Left lung (tissue), 4 donors: ENCODE measurements at regions not wholly inside any gene's neighbourhood (a gene's known extent, or its start where the extent isn't known, plus 50 kb on each side); places are given as distances from the start of the nearest gene placed in this dataset.

Experiments used
- ATAC-seq: fragments of 200-7000 bp; cut with Tn5 transposase; one replicate; pipeline ENCODE4 v1.9.1; 2020; ENCODE audit warnings: moderate library complexity
- DNase-seq, 4 donors: peaks; one replicate each; pipeline ENCODE4 v3.0.0-alpha.2; 2013 to 2020
- H3K27ac ChIP-seq, 2 donors: fragments of 200-600 bp; sonication (generic) in 1 of 2; one replicate each; pipeline versions ENCODE4 v1.5.0 to v1.8.0; 2020 to 2021
- H3K27me3 ChIP-seq, 2 donors: fragments of 200-600 bp; sonication (generic) in 1 of 2; one replicate each; pipeline versions ENCODE4 v1.5.0 to v1.8.0; 2020 to 2021
- H3K36me3 ChIP-seq, 2 donors: fragments of 200-600 bp; sonication (generic) in 1 of 2; one replicate each; pipeline versions ENCODE4 v1.5.0 to v1.8.0; 2020 to 2021
- H3K4me1 ChIP-seq, 2 donors: fragments of 200-600 bp; one replicate each; pipeline ENCODE4 v1.8.0; 2021
- H3K4me3 ChIP-seq, 2 donors: fragments of 200-600 bp; sonication (generic) in 1 of 2; one replicate each; pipeline versions ENCODE4 v1.5.0 to v1.8.0; 2020 to 2021; ENCODE audit warnings: mild to moderate bottlenecking in 1 of 2
- H3K9me3 ChIP-seq, 2 donors: fragments of 200-600 bp; sonication (generic) in 1 of 2; one replicate each; pipeline versions ENCODE4 v1.5.0 to v1.8.0; 2020 to 2021
- CTCF ChIP-seq, 2 donors: fragments of 200-600 bp; sonication (generic) in 1 of 2; IDR thresholded peaks; one replicate each; pipeline versions ENCODE4 v1.5.0 to v1.8.0; 2021; ENCODE audit warnings: antibody characterized with exemption in 2 of 2
- intact Hi-C, 2 donors: fragments of 100-400 bp; cut with DNase I; formaldehyde crosslinking; loops; one replicate each; pipeline versions ENCODE4 v1.11.2 to v1.14.2; 2022
- donor health status: DM: no; HTN: yes; CAD: no.
- donor health status: DM: no; HTN: no; CAD: no.

GRCh38 chr3:66561367-66561766, 60.5 kb upstream of the LRIG1 start:
- Histone ChIP-seq H3K4me1 (no peaks in the 10 kb centered on the region), H3K4me3 (no peak overlapping the region), H3K27me3 (no peaks in the 10 kb centered on the region), H3K27ac (no peak overlapping the region), H3K9me3 (peaks cover 0 to 2% of the 10 kb centered on the region in 2 donors), H3K36me3 (no peaks in the 10 kb centered on the region)
- intact Hi-C loops, result no loop called here
- TF ChIP-seq CTCF (IDR thresholded peaks at IDR 0.05), result no peak
- DNase-seq (no peak), ATAC-seq (no peak)

- ATAC-seq (no peak), DNase-seq (no peak)
- Histone ChIP-seq H3K4me3 (no peak overlapping the region), H3K4me1 (no peaks in the 10 kb centered on the region), H3K27me3 (no peaks in the 10 kb centered on the region), H3K36me3 (no peaks in the 10 kb centered on the region), H3K27ac (no peak overlapping the region), H3K9me3 (no peaks in the 10 kb centered on the region)
- no peak for TF ChIP-seq CTCF (IDR thresholded peaks at IDR 0.05)
- intact Hi-C loops, result no loop called here
These were observed 64.5 kb upstream of the LRIG1 start for GRCh38 chr3:66565301-66565700.

GRCh38 chr3:66567077-66567476, 66.3 kb upstream of the LRIG1 start:
- intact Hi-C loops, result no loop called here
- no peaks in the 10 kb centered on the region for H3K9me3 ChIP-seq

GRCh38 chr3:66572090-66572675, 71.4 kb upstream of the LRIG1 start:
- Histone ChIP-seq H3K9me3 (no peaks in the 10 kb centered on the region), H3K4me3 (no peak overlapping the region), H3K4me1 (no peaks in the 10 kb centered on the region), H3K27ac (no peak overlapping the region), H3K27me3 (no peaks in the 10 kb centered on the region), H3K36me3 (no peaks in the 10 kb centered on the region)
- ATAC-seq, result no peak
- intact Hi-C loops, result no loop called here
- DNase-seq, result peak in 2 of 4 donors; percentile 36 to 66
- no peak for TF ChIP-seq CTCF (IDR thresholded peaks at IDR 0.05)

More at GRCh38 chr3:66567077-66567476, 66.3 kb upstream of the LRIG1 start:
- H3K27me3 ChIP-seq, result no peaks in the 10 kb centered on the region
- H3K4me3 ChIP-seq, result no peak overlapping the region
- H3K27ac ChIP-seq, result no peak overlapping the region
- no peak for ATAC-seq
- TF ChIP-seq CTCF (IDR thresholded peaks at IDR 0.05), result no peak
- no peaks in the 10 kb centered on the region for H3K4me1 ChIP-seq
- H3K36me3 ChIP-seq, result no peaks in the 10 kb centered on the region
- no peak for DNase-seq

GRCh38 chr3:66572938-66573710, 72.3 kb upstream of the LRIG1 start:
- H3K4me1 ChIP-seq, result no peaks in the 10 kb centered on the region
- H3K27ac ChIP-seq, result no peak overlapping the region
- DNase-seq (no peak), ATAC-seq (no peak)
- no peaks in the 10 kb centered on the region for H3K27me3 ChIP-seq
- intact Hi-C loops, result no loop called here
- TF ChIP-seq CTCF (IDR thresholded peaks at IDR 0.05), result no peak
- no peaks in the 10 kb centered on the region for H3K9me3 ChIP-seq
- no peaks in the 10 kb centered on the region for H3K36me3 ChIP-seq
- no peak overlapping the region for H3K4me3 ChIP-seq
